Left ventricle myocardium superior (tissue), 1 donor: ENCODE measurements at regions not wholly inside any gene's neighbourhood (a gene's known extent, or its start where the extent isn't known, plus 50 kb on each side); places are given as distances from the start of the nearest gene placed in this dataset.

Experiments used
- ATAC-seq: fragments of 200-7000 bp; cut with Tn5 transposase; one replicate; pipeline ENCODE4 v1.9.1; 2020; ENCODE audit warnings: mild to moderate bottlenecking, moderate library complexity
- DNase-seq: peaks from one replicate; pipeline ENCODE4 v3.0.0-alpha.2; 2020
- intact Hi-C: fragments of 100-400 bp; cut with micrococcal nuclease; formaldehyde crosslinking; loops from one replicate; pipeline ENCODE4 v1.11.0; 2022
- donor health status: DM: no; HTN: yes; CAD: no; lungs with severe emphysema.

DNA sequence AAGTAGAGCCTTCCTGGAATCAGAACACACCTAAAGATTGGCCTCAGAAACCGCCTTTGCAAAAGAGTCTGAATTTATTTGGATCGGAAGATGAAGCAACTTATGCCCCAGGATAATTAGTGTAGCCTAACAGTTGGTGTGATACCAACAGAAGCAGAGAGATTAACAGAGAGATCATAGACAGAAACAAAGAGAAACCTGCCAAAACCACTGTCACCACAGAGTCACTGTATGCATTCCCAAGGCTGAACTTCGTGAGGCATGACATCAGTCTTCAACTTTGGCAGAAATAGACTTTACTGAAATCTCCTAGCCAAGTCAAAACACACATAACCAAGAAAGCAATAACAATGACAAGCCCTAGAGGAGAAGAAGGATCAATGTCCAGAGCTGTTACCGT lies 361.8 kb downstream of the ELAVL2 start:
- DNase-seq = no peak
- ATAC-seq = no peak
- intact Hi-C loops = no loop called here

GRCh38 chr9:23467276-23467675 lies 358.8 kb downstream of the ELAVL2 start:
- ATAC-seq (no peak), DNase-seq (no peak)
- intact Hi-C loops = no loop called here

GRCh38 chr9:23477908-23478307 lies 348.1 kb downstream of the ELAVL2 start:
- no peak for ATAC-seq
- intact Hi-C loops = no loop called here

DNA sequence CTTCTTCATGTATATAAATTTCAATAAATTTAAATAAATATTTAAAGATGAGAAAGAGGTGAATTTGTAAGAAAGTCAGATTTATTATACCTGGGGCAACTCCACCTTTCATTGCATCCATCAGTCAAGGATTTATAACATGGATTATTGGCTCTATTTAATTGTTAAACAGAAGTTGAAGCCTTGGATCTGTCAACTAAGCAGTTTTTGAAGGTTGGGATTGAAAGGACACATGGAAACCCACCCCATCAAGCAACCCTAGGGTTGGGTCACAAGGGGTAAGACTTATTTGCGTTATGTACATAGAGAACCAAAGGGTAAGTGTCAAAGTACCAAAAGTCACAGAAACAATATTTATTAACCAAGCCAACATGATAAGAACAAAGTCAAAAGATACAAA lies 342.5 kb downstream of the ELAVL2 start:
- no peak for ATAC-seq
- DNase-seq = no peak
- intact Hi-C loops = no loop called here

More at GRCh38 chr9:23477908-23478307, 348.1 kb downstream of the ELAVL2 start:
- DNase-seq = no peak

GRCh38 chr9:23492126-23493002 lies 333.7 kb downstream of the ELAVL2 start:
- intact Hi-C loops = no loop called here
- ATAC-seq (no peak), DNase-seq (no peak)

DNA sequence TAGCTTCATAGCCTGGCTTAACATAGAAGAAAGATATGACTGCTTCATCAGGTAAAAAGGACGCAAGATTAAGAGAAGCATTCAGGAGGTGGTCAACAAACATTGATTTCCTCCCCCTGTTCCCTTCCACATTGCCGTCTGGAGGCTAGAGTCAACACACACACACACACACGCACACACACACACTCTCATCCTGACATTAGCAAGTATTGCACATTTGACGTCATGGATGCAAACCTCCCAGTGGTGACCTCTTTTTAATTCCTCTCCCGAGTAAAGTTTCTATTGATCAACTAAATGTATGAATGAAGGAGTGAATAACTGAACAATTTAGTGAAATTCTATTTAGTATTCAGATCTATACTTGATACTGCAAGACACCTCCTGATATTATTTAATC lies 332.8 kb downstream of the ELAVL2 start:
- DNase-seq (no peak), ATAC-seq (no peak)
- intact Hi-C loops = no loop called here

GRCh38 chr9:23496489-23497136 lies 329.4 kb downstream of the ELAVL2 start:
- DNase-seq (no peak), ATAC-seq (no peak)
- intact Hi-C loops = no loop called here

DNA sequence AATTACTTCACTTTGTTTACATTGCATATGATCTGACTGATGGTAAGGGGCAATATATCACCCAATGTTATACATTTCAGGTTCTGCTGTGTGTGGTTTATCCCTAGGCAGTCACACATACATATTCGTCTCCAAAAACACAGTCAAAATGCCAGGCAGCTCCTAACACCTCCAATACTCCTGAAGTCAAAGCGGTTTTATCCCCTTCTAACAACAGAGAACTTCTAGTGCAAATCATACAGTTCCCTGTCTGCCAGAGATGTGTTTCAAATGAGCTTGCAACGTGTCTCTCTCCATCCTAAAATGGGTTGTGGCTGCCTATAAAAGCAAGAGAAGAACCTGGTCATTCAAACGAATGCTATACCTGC lies 328.9 kb downstream of the ELAVL2 start:
- intact Hi-C loops = no loop called here
- ATAC-seq = no peak

DNA sequence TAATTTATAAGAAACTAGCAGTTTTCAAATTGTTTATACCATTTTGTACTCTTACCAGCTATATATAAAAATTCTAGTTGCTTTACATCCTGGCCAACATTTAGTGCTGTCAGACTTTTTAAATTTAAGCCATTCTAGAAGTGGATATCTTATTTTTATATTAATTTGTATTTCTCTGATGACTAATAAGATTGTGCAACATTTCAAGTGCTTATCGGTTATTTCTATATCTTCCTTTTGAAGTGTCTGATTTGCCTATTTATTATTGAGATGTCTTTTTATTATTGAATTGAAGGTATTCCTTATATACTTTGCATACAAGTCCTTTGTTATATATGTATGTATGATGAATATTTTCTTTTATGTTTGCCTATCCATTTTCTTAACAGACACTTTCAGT lies 324.0 kb downstream of the ELAVL2 start:
- ATAC-seq (no peak), DNase-seq (no peak)
- intact Hi-C loops = no loop called here

More for the DNA sequence above, 328.9 kb downstream of the ELAVL2 start:
- no peak for DNase-seq

DNA sequence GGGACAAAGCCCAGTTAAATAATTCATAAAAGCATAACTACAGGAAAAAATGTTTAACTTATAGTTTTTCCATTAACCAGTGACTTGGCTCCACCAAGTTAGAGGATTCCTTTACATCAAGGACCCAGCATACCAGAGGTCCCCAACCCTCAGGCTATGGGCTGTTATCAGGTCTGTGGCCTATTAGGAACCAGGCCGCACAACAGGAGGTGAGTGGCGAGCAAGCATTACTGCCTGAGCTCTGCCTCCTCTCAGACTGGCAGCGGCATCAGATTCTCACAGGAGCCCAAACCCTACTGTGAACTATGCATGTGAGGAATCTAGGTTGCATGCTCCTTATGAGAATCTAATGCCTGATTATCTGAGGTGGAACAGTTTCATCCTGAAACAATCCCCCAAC lies 303.1 kb downstream of the ELAVL2 start:
- ATAC-seq (no peak), DNase-seq (no peak)
- intact Hi-C loops = no loop called here

- intact Hi-C loops = no loop called here
- DNase-seq (no peak), ATAC-seq (no peak)
Observed at GRCh38 chr9:23524607-23525155, 301.4 kb downstream of the ELAVL2 start.

DNA sequence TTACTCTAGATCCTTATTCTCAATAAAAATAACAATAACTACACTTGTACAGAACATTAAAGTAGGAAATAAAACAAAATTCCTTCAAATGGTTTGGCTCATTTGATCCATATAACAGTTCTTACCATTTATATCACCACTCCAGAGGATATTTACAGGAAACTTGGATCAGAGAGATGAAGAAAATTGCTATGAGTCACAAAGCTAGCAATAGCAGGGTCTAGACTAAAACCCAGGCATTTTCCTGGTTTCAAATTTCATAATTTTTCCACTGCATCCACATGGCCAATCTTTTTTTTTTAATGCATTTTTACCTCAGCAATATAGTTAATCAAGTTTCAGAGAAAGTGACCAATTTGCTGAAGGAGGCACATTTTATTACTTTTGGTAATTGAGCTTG lies 299.2 kb downstream of the ELAVL2 start:
- intact Hi-C loops = no loop called here
- no peak for ATAC-seq
- DNase-seq = no peak

DNA sequence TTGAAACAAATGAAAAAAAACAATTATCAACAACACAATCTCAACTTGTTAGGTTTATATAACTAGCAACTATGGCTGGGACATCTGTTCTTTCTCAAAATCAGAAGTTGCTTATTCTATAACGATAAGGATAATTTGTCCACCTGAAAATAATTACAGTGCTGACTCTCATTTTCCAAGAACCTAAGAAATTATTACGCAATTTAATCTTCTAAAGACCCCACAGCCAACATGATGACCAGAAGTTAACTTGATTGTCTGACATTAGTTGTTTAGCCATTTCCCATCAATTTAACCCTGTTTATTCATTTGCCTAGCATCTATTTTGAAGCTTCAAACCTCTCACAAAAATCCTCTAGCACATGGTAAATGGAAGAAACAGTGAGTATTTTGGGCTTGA lies 293.8 kb downstream of the ELAVL2 start:
- DNase-seq (no peak), ATAC-seq (no peak)
- intact Hi-C loops = no loop called here

DNA sequence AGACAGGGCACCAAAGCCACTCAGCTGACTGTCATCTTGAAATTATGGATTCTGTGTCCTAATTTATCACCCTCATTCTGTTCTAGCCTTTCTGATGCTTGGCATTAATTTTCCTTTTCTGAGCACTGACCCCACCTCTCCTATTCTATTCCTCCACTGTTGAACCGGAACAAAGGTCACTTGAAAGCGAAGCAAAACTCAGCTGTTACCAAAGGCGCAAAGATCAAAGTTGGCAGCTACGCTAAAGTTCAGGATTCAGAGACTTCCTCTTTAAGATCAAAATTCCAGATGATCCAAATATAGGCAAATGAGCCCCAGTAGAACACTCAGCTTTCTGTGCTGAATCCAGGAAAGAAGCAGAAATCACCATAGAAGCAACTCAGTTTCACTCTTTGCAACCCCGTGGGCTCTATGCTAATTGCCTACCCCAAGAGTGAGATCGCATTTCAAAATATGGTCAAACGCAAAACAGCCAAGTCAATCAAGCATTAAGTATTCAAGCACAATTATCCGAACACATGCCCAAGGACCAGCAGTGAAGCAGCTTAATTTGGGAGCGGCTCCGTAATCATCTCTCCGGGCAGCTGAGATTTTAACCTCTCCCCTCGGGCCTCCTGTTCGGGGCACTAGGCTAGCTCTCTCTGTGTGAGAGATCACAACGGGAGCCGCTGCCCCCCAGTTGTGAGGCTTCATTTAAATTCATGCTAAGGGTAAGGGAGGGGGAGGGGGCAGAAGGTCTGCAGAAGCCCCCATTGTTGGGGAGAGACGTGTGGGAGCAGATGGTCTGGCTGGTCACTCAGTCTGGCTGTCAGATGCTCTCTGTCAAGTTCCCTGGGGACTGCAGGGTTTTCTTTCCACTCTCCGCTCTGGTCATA lies 288.6 kb downstream of the ELAVL2 start:
- intact Hi-C loops = no loop called here
- ATAC-seq (peak; percentile 28), DNase-seq (no peak)

GRCh38 chr9:23538067-23538402 lies 288.0 kb downstream of the ELAVL2 start:
- ATAC-seq (no peak), DNase-seq (no peak)
- intact Hi-C loops = no loop called here

GRCh38 chr9:23538461-23539003 lies 287.5 kb downstream of the ELAVL2 start:
- ATAC-seq (no peak), DNase-seq (no peak)
- intact Hi-C loops = no loop called here

- DNase-seq (no peak), ATAC-seq (no peak)
- intact Hi-C loops = no loop called here
Observed at GRCh38 chr9:23539311-23539710, 286.7 kb downstream of the ELAVL2 start.

GRCh38 chr9:23541976-23542375 lies 284.1 kb downstream of the ELAVL2 start:
- no peak for DNase-seq

DNA sequence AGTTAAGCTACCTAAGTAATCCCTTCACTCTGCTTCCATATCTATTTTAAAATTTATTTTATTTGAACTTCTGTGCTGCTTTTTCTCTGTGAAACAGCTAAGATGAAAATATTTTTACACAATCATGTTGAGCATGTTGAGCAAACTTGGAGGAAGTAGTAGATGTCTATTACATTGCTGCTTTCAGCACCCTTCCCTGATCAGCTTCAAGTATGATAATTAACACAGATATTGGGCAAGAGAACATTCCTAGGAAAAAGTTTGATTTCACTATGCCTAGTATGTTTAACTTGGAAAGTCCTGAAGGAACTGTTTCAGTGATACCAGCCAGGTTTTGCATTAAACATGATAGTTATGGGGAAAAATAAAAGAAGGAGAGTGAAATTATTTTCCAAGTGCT lies 283.6 kb downstream of the ELAVL2 start:
- DNase-seq = no peak
- ATAC-seq = no peak
- intact Hi-C loops = no loop called here

More at GRCh38 chr9:23541976-23542375, 284.1 kb downstream of the ELAVL2 start:
- ATAC-seq = no peak
- intact Hi-C loops = no loop called here

DNA sequence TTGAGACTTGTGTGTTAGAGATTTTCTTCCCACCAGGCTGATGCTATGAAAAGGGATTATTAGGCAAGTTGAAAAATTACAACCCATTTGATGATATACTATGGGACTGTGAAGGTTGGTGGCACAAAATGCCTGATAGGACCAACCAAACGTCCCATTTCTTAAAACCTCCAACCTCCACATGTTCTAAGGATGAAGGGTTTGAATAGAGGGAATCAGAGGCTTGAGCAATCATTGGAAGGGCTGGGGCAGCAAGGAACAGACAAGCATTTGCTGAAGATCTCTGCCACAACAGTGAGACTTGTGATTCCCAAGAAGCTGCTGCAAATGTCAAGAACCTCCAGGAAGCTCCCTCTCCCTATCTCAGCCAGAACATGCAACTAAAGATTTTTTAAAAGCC lies 283.1 kb downstream of the ELAVL2 start:
- DNase-seq (no peak), ATAC-seq (no peak)
- intact Hi-C loops = no loop called here
